Head of caudate nucleus (tissue), 42 donors: ENCODE measurements at regions not wholly inside any gene's neighbourhood (a gene's known extent, or its start where the extent isn't known, plus 50 kb on each side); places are given as distances from the start of the nearest gene placed in this dataset.

ENCODE experiments used
- DNase-seq, 42 donors: peaks; one replicate each; pipeline versions ENCODE4 v3.0.0 to v3.0.0-alpha.2; 2020 to 2021; ENCODE audit warnings: mixed read lengths in 7 of 42
- intact Hi-C: fragments of 100-400 bp; cut with DNase I; formaldehyde crosslinking; loops from one replicate; pipeline ENCODE4 v1.15.0; 2022

- intact Hi-C loops: no loop called here
- DNase-seq: no peak
These were observed 527.2 kb downstream of the ACTR3B start for GRCh38 chr7:153286763-153287162.

GRCh38 chr7:153290066-153290465, 530.5 kb downstream of the ACTR3B start:
- DNase-seq: no peak
- intact Hi-C loops: no loop called here

GRCh38 chr7:153297141-153297540, 537.6 kb downstream of the ACTR3B start:
- intact Hi-C loops: no loop called here
- no peak for DNase-seq

GRCh38 chr7:153301936-153302335, 542.4 kb downstream of the ACTR3B start:
- intact Hi-C loops: no loop called here
- DNase-seq: peak in 37 of 42 donors; percentile 3 to 71 (median 34)

GRCh38 chr7:153320005-153320404, 560.5 kb downstream of the ACTR3B start:
- intact Hi-C loops: no loop called here

GRCh38 chr7:153320681-153321080, 561.1 kb downstream of the ACTR3B start:
- no peak for DNase-seq
- intact Hi-C loops: no loop called here

More at GRCh38 chr7:153320005-153320404, 560.5 kb downstream of the ACTR3B start:
- DNase-seq: no peak

- intact Hi-C loops: no loop called here
- no peak for DNase-seq
These were observed 563.4 kb downstream of the ACTR3B start for GRCh38 chr7:153322991-153323390.

GRCh38 chr7:153324094-153324493, 564.5 kb downstream of the ACTR3B start:
- intact Hi-C loops: no loop called here
- no peak for DNase-seq

GRCh38 chr7:153327683-153328082, 568.1 kb downstream of the ACTR3B start:
- intact Hi-C loops: no loop called here
- no peak for DNase-seq

GRCh38 chr7:153331427-153331826, 571.9 kb downstream of the ACTR3B start:
- DNase-seq: no peak
- intact Hi-C loops: no loop called here

GRCh38 chr7:153354071-153354470, 594.5 kb downstream of the ACTR3B start:
- no peak for DNase-seq
- intact Hi-C loops: no loop called here

GRCh38 chr7:153370092-153370491, 610.5 kb downstream of the ACTR3B start:
- intact Hi-C loops: no loop called here
- DNase-seq: no peak

GRCh38 chr7:153380636-153381035, 621.1 kb downstream of the ACTR3B start:
- peak in 1 of 42 donors; percentile 26 for DNase-seq
- intact Hi-C loops: no loop called here

- intact Hi-C loops: no loop called here
- peak; percentile 9 to 82 (median 58) for DNase-seq
These were observed 621.9 kb downstream of the ACTR3B start for GRCh38 chr7:153381275-153382040.

GRCh38 chr7:153382641-153383101, 623.1 kb downstream of the ACTR3B start:
- intact Hi-C loops: no loop called here
- peak in 1 of 42 donors; percentile 12 for DNase-seq

GRCh38 chr7:153383781-153384180, 624.2 kb downstream of the ACTR3B start:
- intact Hi-C loops: no loop called here

GRCh38 chr7:153385502-153385901, 626.0 kb downstream of the ACTR3B start:
- peak in 1 of 42 donors; percentile 12 for DNase-seq
- intact Hi-C loops: no loop called here

More at GRCh38 chr7:153383781-153384180, 624.2 kb downstream of the ACTR3B start:
- peak in 1 of 42 donors; percentile 3 for DNase-seq

- intact Hi-C loops: no loop called here
- DNase-seq: peak in 2 of 42 donors; percentile 8 to 36
These were observed 627.0 kb downstream of the ACTR3B start for GRCh38 chr7:153386556-153386955.

- peak in 2 of 42 donors; percentile 10 to 26 for DNase-seq
- intact Hi-C loops: no loop called here
These were observed 629.1 kb downstream of the ACTR3B start for GRCh38 chr7:153388611-153389010.

- intact Hi-C loops: no loop called here
- DNase-seq: peak in 2 of 42 donors; percentile 7 to 10
These were observed 629.7 kb downstream of the ACTR3B start for GRCh38 chr7:153389261-153389660.

GRCh38 chr7:153390955-153391354, 631.4 kb downstream of the ACTR3B start:
- intact Hi-C loops: no loop called here
- DNase-seq: no peak
